ENCODE measurements at regions not wholly inside any gene's neighbourhood (a gene's known extent, or its start where the extent isn't known, plus 50 kb on each side); places are given as distances from the start of the nearest gene placed in this dataset.

- no peak for TF ChIP-seq CTCF (IDR thresholded peaks at IDR 0.05)
- H3K4me3 Mint-ChIP-seq, result no peak overlapping the region
- DNase-seq, result no peak
- no peaks in the 10 kb centered on the region for H3K9me3 Mint-ChIP-seq
- no peaks in the 10 kb centered on the region for H3K4me1 Mint-ChIP-seq
- H3K36me3 Mint-ChIP-seq (ENCODE audit: low read depth), result no peaks in the 10 kb centered on the region
- no peaks in the 10 kb centered on the region for H3K27me3 Mint-ChIP-seq (ENCODE audit: low read depth, poor library complexity)
- no peak overlapping the region for H3K27ac Mint-ChIP-seq
Observed at GRCh38 chr7:85972504-85973141, 671.1 kb upstream of the GRM3 start.

GRCh38 chr7:85954961-85955360 lies 688.7 kb upstream of the GRM3 start:
- TF ChIP-seq CTCF (IDR thresholded peaks at IDR 0.05), result no peak
- Mint-ChIP-seq H3K9me3 (no peaks in the 10 kb centered on the region), H3K27ac (no peak overlapping the region), H3K4me3 (no peak overlapping the region), H3K27me3 (ENCODE audit: low read depth, poor library complexity) (no peaks in the 10 kb centered on the region), H3K4me1 (no peaks in the 10 kb centered on the region), H3K36me3 (ENCODE audit: low read depth) (no peaks in the 10 kb centered on the region)
- DNase-seq, result no peak

DNA sequence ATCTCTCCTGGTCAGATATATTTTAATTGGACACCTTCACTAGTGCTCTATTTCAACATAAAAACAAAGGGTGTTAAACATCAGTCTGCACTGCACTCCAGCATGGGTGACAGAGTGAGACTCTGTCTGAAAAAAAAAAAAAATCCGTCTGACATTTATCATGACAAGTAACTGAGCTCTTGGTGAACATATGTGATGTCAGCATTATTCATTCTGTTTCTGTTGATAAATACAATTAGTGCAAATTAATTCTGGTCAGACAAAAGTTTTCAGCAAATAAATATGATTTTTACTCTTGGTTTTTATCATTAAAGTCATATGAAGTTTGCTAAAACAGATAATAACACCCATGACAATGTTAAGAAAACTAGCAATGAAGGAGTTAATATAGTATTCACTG lies 692.8 kb upstream of the GRM3 start:
- no peak overlapping the region for H3K4me3 Mint-ChIP-seq
- no peak overlapping the region for H3K27ac Mint-ChIP-seq
- no peaks in the 10 kb centered on the region for H3K36me3 Mint-ChIP-seq (ENCODE audit: low read depth)
- no peaks in the 10 kb centered on the region for H3K4me1 Mint-ChIP-seq
- no peaks in the 10 kb centered on the region for H3K27me3 Mint-ChIP-seq (ENCODE audit: low read depth, poor library complexity)
- no peak for DNase-seq
- no peak for TF ChIP-seq CTCF (IDR thresholded peaks at IDR 0.05)
- peaks cover 29% of the 10 kb centered on the region for H3K9me3 Mint-ChIP-seq

- Mint-ChIP-seq H3K27me3 (ENCODE audit: low read depth, poor library complexity) (no peaks in the 10 kb centered on the region), H3K4me3 (no peak overlapping the region), H3K36me3 (ENCODE audit: low read depth) (no peaks in the 10 kb centered on the region), H3K4me1 (no peaks in the 10 kb centered on the region), H3K9me3 (peaks cover 29% of the 10 kb centered on the region), H3K27ac (no peak overlapping the region)
- no peak for TF ChIP-seq CTCF (IDR thresholded peaks at IDR 0.05)
- no peak for DNase-seq
Observed at GRCh38 chr7:85950418-85950817, 693.3 kb upstream of the GRM3 start.

DNA sequence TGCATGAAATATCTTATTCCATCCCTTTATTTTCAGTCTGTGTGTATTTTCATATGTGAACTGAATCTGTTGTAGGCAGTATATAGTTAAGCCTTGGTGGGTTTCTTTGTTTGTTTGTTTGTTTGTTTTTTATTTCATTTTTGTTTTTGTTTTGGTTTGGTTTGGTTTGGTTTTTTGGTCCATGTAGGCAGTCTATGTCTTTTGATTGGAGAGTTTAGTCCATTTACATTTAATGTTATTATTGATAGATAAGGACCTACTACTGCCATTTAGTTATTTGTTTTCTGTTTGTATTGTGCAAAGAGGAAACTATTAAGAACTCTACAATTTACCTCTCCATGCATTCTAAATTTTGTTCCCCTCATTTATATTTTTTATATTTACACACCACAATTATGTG lies 695.9 kb upstream of the GRM3 start:
- Mint-ChIP-seq H3K36me3 (ENCODE audit: low read depth) (no peaks in the 10 kb centered on the region), H3K9me3 (peaks cover 29% of the 10 kb centered on the region), H3K27ac (no peak overlapping the region), H3K4me3 (no peak overlapping the region), H3K27me3 (ENCODE audit: low read depth, poor library complexity) (no peaks in the 10 kb centered on the region), H3K4me1 (no peaks in the 10 kb centered on the region)
- no peak for DNase-seq
- no peak for TF ChIP-seq CTCF (IDR thresholded peaks at IDR 0.05)

GRCh38 chr7:85940798-85941197 lies 702.9 kb upstream of the GRM3 start:
- H3K4me3 Mint-ChIP-seq, result no peak overlapping the region
- no peak overlapping the region for H3K27ac Mint-ChIP-seq
- no peaks in the 10 kb centered on the region for H3K9me3 Mint-ChIP-seq
- TF ChIP-seq CTCF (IDR thresholded peaks at IDR 0.05), result no peak
- H3K36me3 Mint-ChIP-seq (ENCODE audit: low read depth), result no peaks in the 10 kb centered on the region
- H3K4me1 Mint-ChIP-seq, result no peaks in the 10 kb centered on the region
- H3K27me3 Mint-ChIP-seq (ENCODE audit: low read depth, poor library complexity), result no peaks in the 10 kb centered on the region
- DNase-seq, result no peak

All from nephron progenitor cell (in vitro differentiated cells).